Adrenal gland (tissue), 9 donors: ENCODE measurements at regions not wholly inside any gene's neighbourhood (a gene's known extent, or its start where the extent isn't known, plus 50 kb on each side); places are given as distances from the start of the nearest gene placed in this dataset.

Source experiments
- DNase-seq, 7 donors: peaks; one replicate each; pipeline ENCODE4 v3.0.0-alpha.2; 2019 to 2020
- H3K27ac ChIP-seq, 5 donors: fragments of 200-600 bp; sonication (generic) in 4 of 5; 1 replicate in 3 of 5; 2 replicates in 2 of 5; pipeline versions ENCODE4 v1.5.1 to v1.8.0; 2016 to 2020; ENCODE audit warnings: mild to moderate bottlenecking in 1 of 5
- H3K27me3 ChIP-seq: fragments of 200-600 bp; 2 replicates; pipeline ENCODE4 v1.8.0; 2021
- H3K36me3 ChIP-seq, 2 donors: fragments of 200-600 bp; replicated peaks in 1 of 2; 1 replicate in 1 of 2; 2 replicates in 1 of 2; pipeline versions ENCODE4 v1.5.1 to v1.8.0; 2018 to 2022
- H3K4me1 ChIP-seq, 2 donors: fragments of 200-600 bp; replicated peaks in 1 of 2; 1 replicate in 1 of 2; 2 replicates in 1 of 2; pipeline versions ENCODE4 v1.5.1 to v1.8.0; 2018 to 2021
- H3K4me3 ChIP-seq, 4 donors: fragments of 200-600 bp; sonication (generic) in 3 of 4; one replicate each; pipeline ENCODE4 v1.5.1; 2016 to 2018
- H3K9me3 ChIP-seq, 3 donors: fragments of 200-600 bp; sonication (generic) in 1 of 3; replicated peaks in 1 of 3; 1 replicate in 2 of 3; 2 replicates in 1 of 3; pipeline versions ENCODE4 v1.5.1 to v1.8.0; 2016 to 2021
- POLR2A ChIP-seq, 2 donors: fragments of 450-650 bp; IDR thresholded peaks; one replicate each; pipeline ENCODE4 v1.6.1; 2017; ENCODE audit warnings: antibody characterized with exemption in 2 of 2, mild to moderate bottlenecking in 2 of 2, moderate library complexity in 1 of 2
- WGBS, 4 donors: extraction: QIAGEN DNeasy Blood & Tissue Kit in 2 of 4; methylation state at CpG; one replicate each; pipeline versions ENCODE4 v1.1.5 to v1.1.7; 2013 to 2017; 5-methylcytosine and 5-hydroxymethylcytosine counted together
- intact Hi-C, 2 donors: fragments of 100-400 bp; cut with DNase I; formaldehyde crosslinking; loops; one replicate each; pipeline versions ENCODE4 v1.14.1 to v1.15.0; 2022 to 2023
- TF ChIP-seq, protein P1 (sequence below), 6 experiments: fragments of 450-650 bp in 4 of 6; fragments of 200-600 bp in 2 of 6; sonication (generic) in 1 of 6; IDR thresholded peaks; 1 replicate in 5 of 6; 2 replicates in 1 of 6; pipeline versions ENCODE4 v1.5.1 to v1.8.0; 2016 to 2021; ENCODE audit warnings: antibody characterized with exemption in 6 of 6, mild to moderate bottlenecking in 2 of 6, moderate library complexity in 1 of 6
- donor health status: healthy with polysubstance abuse.
- donor health status: Bipolar disorder and iron deficiency.
- donor health status: DM: yes; HTN: yes; CAD: no.
- donor health status: DM: no; HTN: no; CAD: no.
- donor health status: DM: no; HTN: no; CAD: no.

DNA sequence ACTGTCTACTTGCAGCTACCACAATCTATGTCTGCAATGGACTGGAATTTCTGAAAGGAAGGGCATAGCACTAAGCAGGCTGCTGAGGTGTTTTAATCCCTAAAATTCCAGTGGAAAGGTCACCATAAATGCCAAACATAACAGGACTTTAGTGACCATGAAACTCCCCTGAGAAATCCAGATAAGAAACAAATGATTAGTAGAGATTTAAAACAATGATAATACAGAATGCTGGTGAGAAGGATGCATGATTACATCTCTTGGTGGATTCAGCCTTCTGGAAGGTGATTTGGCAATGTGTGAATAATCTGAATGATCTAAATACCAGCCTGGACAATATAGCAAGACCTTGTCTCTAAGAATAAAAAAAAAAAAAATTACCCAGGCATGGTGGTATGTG is 475.0 kb upstream of the CBLB start:
- intact Hi-C loops, result no loop called here
- no peak overlapping the region for H3K4me3 ChIP-seq
- H3K36me3 ChIP-seq, result no peaks in the 10 kb centered on the region
- TF ChIP-seq, protein P1, sequence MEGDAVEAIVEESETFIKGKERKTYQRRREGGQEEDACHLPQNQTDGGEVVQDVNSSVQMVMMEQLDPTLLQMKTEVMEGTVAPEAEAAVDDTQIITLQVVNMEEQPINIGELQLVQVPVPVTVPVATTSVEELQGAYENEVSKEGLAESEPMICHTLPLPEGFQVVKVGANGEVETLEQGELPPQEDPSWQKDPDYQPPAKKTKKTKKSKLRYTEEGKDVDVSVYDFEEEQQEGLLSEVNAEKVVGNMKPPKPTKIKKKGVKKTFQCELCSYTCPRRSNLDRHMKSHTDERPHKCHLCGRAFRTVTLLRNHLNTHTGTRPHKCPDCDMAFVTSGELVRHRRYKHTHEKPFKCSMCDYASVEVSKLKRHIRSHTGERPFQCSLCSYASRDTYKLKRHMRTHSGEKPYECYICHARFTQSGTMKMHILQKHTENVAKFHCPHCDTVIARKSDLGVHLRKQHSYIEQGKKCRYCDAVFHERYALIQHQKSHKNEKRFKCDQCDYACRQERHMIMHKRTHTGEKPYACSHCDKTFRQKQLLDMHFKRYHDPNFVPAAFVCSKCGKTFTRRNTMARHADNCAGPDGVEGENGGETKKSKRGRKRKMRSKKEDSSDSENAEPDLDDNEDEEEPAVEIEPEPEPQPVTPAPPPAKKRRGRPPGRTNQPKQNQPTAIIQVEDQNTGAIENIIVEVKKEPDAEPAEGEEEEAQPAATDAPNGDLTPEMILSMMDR (IDR thresholded peaks at IDR 0.05), result no peak
- no peak for TF ChIP-seq POLR2A (IDR thresholded peaks at IDR 0.05)
- no peak for DNase-seq
- no peaks in the 10 kb centered on the region for H3K9me3 ChIP-seq
- H3K27me3 ChIP-seq, result no peaks in the 10 kb centered on the region
- H3K4me1 ChIP-seq, result no peaks in the 10 kb centered on the region
- H3K27ac ChIP-seq, result no peak overlapping the region

DNA sequence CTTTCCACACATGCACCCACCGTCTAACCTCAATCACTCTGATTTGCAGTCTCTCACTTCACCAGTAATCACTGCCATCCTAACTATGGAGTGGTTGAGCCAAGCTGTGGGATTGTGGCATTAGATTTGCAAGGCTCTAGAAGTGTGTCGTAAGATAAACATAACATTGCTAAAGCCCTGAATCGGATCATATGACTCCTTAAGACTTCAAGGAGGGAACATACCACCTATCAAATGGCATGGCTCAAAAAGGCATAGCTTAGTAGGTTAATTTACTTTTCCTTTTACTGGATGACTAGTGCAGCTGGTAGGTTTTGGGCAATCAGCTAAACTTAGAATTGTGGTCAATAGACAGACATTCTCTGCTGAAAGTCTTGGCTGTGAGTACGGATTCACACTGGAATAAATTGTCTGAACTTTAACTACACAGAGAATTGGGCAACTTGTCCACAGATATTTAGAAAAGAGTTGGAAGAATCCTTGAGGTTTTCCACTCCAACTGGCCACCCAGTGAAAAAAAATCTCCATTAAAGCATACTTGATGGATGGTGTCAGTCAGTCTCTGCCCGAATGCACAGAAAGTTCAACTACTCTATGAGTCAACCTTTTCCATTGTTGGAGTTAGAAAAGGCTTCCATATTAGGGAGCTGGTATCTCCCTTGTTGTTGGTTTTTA is 476.7 kb upstream of the CBLB start:
- WGBS, 4 donors, result 81 to 91% (median 83%) methylated on average over 5 of the region's 5 CpGs
- Histone ChIP-seq H3K4me3 (no peak overlapping the region), H3K36me3 (no peaks in the 10 kb centered on the region), H3K9me3 (no peaks in the 10 kb centered on the region), H3K27ac (no peak overlapping the region), H3K4me1 (no peaks in the 10 kb centered on the region), H3K27me3 (no peaks in the 10 kb centered on the region)
- DNase-seq, result no peak
- no peak for TF ChIP-seq POLR2A (IDR thresholded peaks at IDR 0.05)
- TF ChIP-seq, protein P1 (IDR thresholded peaks at IDR 0.05), result no peak
- intact Hi-C loops, result no loop called here

DNA sequence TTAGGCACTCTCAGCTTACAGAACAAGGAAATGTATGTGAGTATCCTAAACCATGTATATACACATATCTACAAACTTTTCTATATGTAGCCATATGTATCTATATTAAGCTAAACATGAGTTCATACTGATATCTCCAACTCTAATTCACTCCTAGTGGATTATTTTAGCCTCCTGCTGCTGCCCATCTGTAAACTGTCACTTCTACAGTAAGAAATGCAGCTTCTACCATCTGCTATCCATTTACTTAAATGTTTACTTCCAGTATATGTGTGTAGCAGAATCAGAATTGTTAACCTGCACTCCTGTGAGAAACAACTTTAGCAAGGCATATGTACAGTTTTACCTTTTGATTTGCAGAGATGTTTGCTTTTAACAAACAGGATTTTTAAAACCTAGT is 478.5 kb upstream of the CBLB start:
- DNase-seq, result no peak
- H3K4me1 ChIP-seq, result no peaks in the 10 kb centered on the region
- TF ChIP-seq, protein P1 (IDR thresholded peaks at IDR 0.05), result no peak
- no peak for TF ChIP-seq POLR2A (IDR thresholded peaks at IDR 0.05)
- no peaks in the 10 kb centered on the region for H3K27me3 ChIP-seq
- no peaks in the 10 kb centered on the region for H3K36me3 ChIP-seq
- no peaks in the 10 kb centered on the region for H3K9me3 ChIP-seq
- intact Hi-C loops, result no loop called here
- H3K27ac ChIP-seq, result no peak overlapping the region
- H3K4me3 ChIP-seq, result no peak overlapping the region

DNA sequence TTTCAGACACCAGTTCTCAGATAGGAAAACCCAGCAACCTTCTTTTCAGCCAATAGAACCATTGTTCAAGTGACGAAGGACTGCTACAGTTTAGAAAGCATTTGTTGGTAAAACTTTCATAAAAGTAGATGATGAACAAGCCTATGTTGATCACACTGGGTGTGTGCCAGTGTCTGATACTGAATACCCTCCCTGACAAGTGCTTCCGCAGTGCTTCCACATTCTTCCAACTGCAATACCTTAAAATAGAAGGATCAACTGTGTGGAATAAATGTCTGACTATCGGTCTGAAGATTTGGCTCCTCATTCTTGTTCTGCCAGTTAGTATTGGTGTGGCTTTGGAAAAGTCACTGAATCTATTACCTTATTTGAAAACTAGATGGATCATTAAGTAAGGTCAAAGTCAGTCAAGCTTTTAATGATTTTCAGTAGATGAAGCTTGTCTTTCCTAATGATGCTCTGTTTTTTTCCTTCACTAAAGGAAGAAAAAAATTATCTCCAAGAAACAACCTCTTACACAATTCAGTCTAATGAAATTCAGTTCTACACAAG is 479.4 kb upstream of the CBLB start:
- H3K27ac ChIP-seq, result no peak overlapping the region
- 91 to 98% (median 96%) methylated on average over 3 of the region's 3 CpGs for WGBS, 4 donors
- intact Hi-C loops, result no loop called here
- no peaks in the 10 kb centered on the region for H3K4me1 ChIP-seq
- TF ChIP-seq, protein P1 (IDR thresholded peaks at IDR 0.05), result no peak
- TF ChIP-seq POLR2A (IDR thresholded peaks at IDR 0.05), result no peak
- no peaks in the 10 kb centered on the region for H3K36me3 ChIP-seq
- no peaks in the 10 kb centered on the region for H3K9me3 ChIP-seq
- no peak overlapping the region for H3K4me3 ChIP-seq
- no peaks in the 10 kb centered on the region for H3K27me3 ChIP-seq
- DNase-seq, result no peak
